K562 (cell line): ENCODE measurements at regions not wholly inside any gene's neighbourhood (a gene's known extent, or its start where the extent isn't known, plus 50 kb on each side); places are given as distances from the start of the nearest gene placed in this dataset.

Source experiments
- ATF1 ChIP-seq, 2 experiments: fragments of 450-650 bp in 1 of 2; IDR thresholded peaks; 2 replicates each; pipeline ENCODE4 v1.6.1; 2016; ENCODE audit warnings: missing compliant biosample characterization in 1 of 2, missing genetic modification characterization in 1 of 2
- E2F6 ChIP-seq, 2 experiments: IDR thresholded peaks; 2 replicates each; pipeline ENCODE4 v1.6.1; 2011; ENCODE audit warnings: borderline replicate concordance in 1 of 2, control low read depth in 1 of 2, low read depth in 1 of 2, low read length in 1 of 2, mild to moderate bottlenecking in 1 of 2, mixed read lengths in 1 of 2, moderate library complexity in 1 of 2; ENCODE audit not compliant: insufficient read depth in 1 of 2, insufficient read length in 1 of 2, poor library complexity in 1 of 2, severe bottlenecking in 1 of 2; ENCODE audit errors: extremely low read depth in 1 of 2
- GABPB1 ChIP-seq: sonication (generic); formaldehyde crosslinking; IDR thresholded peaks from 2 replicates; pipeline ENCODE4 v1.8.0; 2022; ENCODE audit warnings: mild to moderate bottlenecking, missing genetic modification reagents
- HNRNPLL ChIP-seq: fragments of 200-400 bp; formaldehyde crosslinking; IDR thresholded peaks from 2 replicates; pipeline ENCODE4 v1.6.1; 2017; ENCODE audit warnings: low read length, low read depth, mild to moderate bottlenecking; ENCODE audit not compliant: poor library complexity, severe bottlenecking
- MCM7 ChIP-seq, 2 experiments: fragments of 450-650 bp; IDR thresholded peaks; 2 replicates each; pipeline ENCODE4 v1.6.1; 2016 to 2018
- MLX ChIP-seq, 2 experiments: fragments of 450-650 bp in 1 of 2; sonication (generic) in 1 of 2; formaldehyde crosslinking; conservative IDR thresholded peaks; 2 replicates each; pipeline versions ENCODE4 v1.4.0 to v1.8.1; 2020 to 2022; ENCODE audit warnings: mild to moderate bottlenecking in 1 of 2, missing genetic modification reagents in 1 of 2
- TGIF2 ChIP-seq: sonication (generic); formaldehyde crosslinking; IDR thresholded peaks from 2 replicates; pipeline ENCODE4 v1.8.1; 2022; ENCODE audit warnings: mild to moderate bottlenecking, missing genetic modification reagents, moderate library complexity
- U2AF1 ChIP-seq: fragments of 200-400 bp; formaldehyde crosslinking; optimal IDR thresholded peaks from 2 replicates; pipeline ENCODE3; 2017; ENCODE audit warnings: mild to moderate bottlenecking, low read depth, low read length, moderate library complexity
- ZNF561 ChIP-seq: fragments of 450-650 bp; formaldehyde crosslinking; conservative IDR thresholded peaks from 2 replicates; pipeline ENCODE4 v1.4.0; 2020; ENCODE audit warnings: mild to moderate bottlenecking, moderate library complexity
- TF ChIP-seq, protein P1 (sequence below): IDR thresholded peaks from 2 replicates; pipeline ENCODE4 v1.6.1; 2011; ENCODE audit warnings: borderline replicate concordance, low read depth, mild to moderate bottlenecking, moderate library complexity, low read length; ENCODE audit not compliant: insufficient read depth, poor library complexity, severe bottlenecking
- TF ChIP-seq, protein P2 (sequence below): fragments of 450-650 bp; conservative IDR thresholded peaks from 2 replicates; pipeline ENCODE4 v1.6.1; 2016; ENCODE audit warnings: missing genetic modification characterization, low read depth, mild to moderate bottlenecking, missing compliant biosample characterization, moderate library complexity

GRCh38 chr10:63887023-63887589, 365.9 kb downstream of the REEP3 start (continued):
- peak; percentile 40 to 85 for TF ChIP-seq E2F6 (IDR thresholded peaks at IDR 0.05; ENCODE audit: borderline replicate concordance in 1 of 2, extremely low read depth in 1 of 2, insufficient read depth in 1 of 2, insufficient read length in 1 of 2, low read depth in 1 of 2, low read length in 1 of 2, poor library complexity in 1 of 2, severe bottlenecking in 1 of 2)
- TF ChIP-seq MLX (CRISPR knock-in tag; conservative IDR thresholded peaks at IDR 0.05) = no peak
- TF ChIP-seq ZNF561 (CRISPR knock-in tag) = no peak
- TF ChIP-seq HNRNPLL = peak; percentile 88
- TF ChIP-seq, protein P1, sequence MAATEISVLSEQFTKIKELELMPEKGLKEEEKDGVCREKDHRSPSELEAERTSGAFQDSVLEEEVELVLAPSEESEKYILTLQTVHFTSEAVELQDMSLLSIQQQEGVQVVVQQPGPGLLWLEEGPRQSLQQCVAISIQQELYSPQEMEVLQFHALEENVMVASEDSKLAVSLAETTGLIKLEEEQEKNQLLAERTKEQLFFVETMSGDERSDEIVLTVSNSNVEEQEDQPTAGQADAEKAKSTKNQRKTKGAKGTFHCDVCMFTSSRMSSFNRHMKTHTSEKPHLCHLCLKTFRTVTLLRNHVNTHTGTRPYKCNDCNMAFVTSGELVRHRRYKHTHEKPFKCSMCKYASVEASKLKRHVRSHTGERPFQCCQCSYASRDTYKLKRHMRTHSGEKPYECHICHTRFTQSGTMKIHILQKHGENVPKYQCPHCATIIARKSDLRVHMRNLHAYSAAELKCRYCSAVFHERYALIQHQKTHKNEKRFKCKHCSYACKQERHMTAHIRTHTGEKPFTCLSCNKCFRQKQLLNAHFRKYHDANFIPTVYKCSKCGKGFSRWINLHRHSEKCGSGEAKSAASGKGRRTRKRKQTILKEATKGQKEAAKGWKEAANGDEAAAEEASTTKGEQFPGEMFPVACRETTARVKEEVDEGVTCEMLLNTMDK = peak; percentile 49
- no peak for TF ChIP-seq MCM7 (IDR thresholded peaks at IDR 0.05)
- TF ChIP-seq, protein P2, sequence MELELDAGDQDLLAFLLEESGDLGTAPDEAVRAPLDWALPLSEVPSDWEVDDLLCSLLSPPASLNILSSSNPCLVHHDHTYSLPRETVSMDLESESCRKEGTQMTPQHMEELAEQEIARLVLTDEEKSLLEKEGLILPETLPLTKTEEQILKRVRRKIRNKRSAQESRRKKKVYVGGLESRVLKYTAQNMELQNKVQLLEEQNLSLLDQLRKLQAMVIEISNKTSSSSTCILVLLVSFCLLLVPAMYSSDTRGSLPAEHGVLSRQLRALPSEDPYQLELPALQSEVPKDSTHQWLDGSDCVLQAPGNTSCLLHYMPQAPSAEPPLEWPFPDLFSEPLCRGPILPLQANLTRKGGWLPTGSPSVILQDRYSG (tag) = no peak
- no peak for TF ChIP-seq TGIF2
- no peak for TF ChIP-seq ATF1 (CRISPR knock-in tag; IDR thresholded peaks at IDR 0.05)
- 0 out of 2 replicates have a peak, but pooled peaks have one; percentile 12 for TF ChIP-seq ATF1 (tag; IDR thresholded peaks at IDR 0.05)
- TF ChIP-seq GABPB1 = peak; percentile 67; the same call in 1 of the 2 replicates
- no peak for TF ChIP-seq U2AF1
